Body of pancreas (tissue), 4 donors: ENCODE measurements at regions not wholly inside any gene's neighbourhood (a gene's known extent, or its start where the extent isn't known, plus 50 kb on each side); places are given as distances from the start of the nearest gene placed in this dataset.

Source experiments
- CTCF ChIP-seq, 7 experiments: fragments of 450-650 bp in 4 of 7; fragments of 200-600 bp in 3 of 7; sonication (generic) in 3 of 7; IDR thresholded peaks; one replicate each; pipeline ENCODE4 v1.5.1; 2016 to 2019; ENCODE audit warnings: antibody characterized with exemption in 7 of 7
- POLR2A ChIP-seq, 3 donors: fragments of 450-650 bp; IDR thresholded peaks; one replicate each; pipeline ENCODE4 v1.6.1; 2016; ENCODE audit warnings: antibody characterized with exemption in 3 of 3, mild to moderate bottlenecking in 2 of 3

GRCh38 chr11:16528639-16529038, 172.3 kb upstream of the SOX6 start:
- TF ChIP-seq CTCF (IDR thresholded peaks at IDR 0.05) (no peak), POLR2A (IDR thresholded peaks at IDR 0.05) (no peak)
